ENCODE measurements at regions not wholly inside any gene's neighbourhood (a gene's known extent, or its start where the extent isn't known, plus 50 kb on each side); places are given as distances from the start of the nearest gene placed in this dataset.

DNA sequence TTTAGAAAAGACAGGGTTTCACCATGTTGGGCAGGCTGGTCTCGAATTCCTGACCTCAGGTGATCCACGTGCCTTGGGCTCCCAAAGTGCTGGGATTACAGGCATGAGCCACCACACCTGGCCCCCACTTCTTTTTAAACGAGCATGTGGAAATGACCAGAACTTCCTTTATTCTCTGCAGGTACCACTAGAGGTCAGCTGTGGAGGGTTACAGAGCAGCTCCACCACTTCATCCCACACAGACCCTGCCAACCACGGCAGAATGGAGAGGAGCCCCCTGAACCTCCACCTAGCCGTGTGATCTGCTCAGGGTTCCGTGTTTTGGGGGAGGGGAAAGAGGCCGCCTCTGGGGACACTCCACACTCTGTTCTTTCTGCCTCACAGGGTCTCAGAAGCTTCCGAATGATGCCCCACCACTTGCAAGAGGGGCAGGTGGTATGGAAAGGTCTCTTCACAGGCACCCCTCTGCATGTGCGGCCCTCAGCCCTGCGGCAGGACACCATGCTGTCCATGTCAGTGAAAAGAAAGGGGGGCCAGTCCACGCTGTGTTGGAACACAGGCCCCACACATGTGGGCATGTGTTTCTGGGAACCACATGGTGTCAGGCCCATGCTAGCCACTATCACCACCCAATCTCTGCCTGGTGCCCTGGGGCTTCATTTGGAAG lies 465.0 kb downstream of the TSHZ3 start:
- in situ Hi-C loops (cut with MboI; ENCODE audit: low pct_unique_long_range_greater_than_20kb, low sequenced_read_pairs, unreplicated experiment) = no loop called here
- TF ChIP-seq, protein P1, sequence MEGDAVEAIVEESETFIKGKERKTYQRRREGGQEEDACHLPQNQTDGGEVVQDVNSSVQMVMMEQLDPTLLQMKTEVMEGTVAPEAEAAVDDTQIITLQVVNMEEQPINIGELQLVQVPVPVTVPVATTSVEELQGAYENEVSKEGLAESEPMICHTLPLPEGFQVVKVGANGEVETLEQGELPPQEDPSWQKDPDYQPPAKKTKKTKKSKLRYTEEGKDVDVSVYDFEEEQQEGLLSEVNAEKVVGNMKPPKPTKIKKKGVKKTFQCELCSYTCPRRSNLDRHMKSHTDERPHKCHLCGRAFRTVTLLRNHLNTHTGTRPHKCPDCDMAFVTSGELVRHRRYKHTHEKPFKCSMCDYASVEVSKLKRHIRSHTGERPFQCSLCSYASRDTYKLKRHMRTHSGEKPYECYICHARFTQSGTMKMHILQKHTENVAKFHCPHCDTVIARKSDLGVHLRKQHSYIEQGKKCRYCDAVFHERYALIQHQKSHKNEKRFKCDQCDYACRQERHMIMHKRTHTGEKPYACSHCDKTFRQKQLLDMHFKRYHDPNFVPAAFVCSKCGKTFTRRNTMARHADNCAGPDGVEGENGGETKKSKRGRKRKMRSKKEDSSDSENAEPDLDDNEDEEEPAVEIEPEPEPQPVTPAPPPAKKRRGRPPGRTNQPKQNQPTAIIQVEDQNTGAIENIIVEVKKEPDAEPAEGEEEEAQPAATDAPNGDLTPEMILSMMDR (IDR thresholded peaks at IDR 0.05; ENCODE audit: extremely low read depth, insufficient read depth, missing control alignments) = no peak
- no peak for DNase-seq (ENCODE audit: low spot score)

DNA sequence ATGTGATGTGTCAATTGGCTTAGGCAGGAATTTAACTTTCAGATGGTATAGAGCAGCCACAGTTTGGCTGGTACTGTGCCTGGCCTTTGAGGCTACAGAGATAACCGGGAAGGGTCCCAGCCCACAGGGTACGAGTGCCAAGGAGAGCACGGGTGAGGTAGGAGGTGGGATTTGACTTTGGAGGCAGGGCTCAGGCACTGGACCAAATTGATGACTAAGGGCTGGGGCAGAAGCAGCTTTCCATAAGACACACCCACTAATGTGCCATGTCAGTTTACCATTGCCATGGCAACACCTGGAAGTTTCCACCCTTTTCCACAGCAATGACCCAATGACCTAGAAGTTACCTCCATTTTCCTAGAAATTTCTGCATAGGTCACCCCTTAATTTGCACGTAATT lies 466.2 kb downstream of the TSHZ3 start:
- in situ Hi-C loops (cut with MboI; ENCODE audit: low pct_unique_long_range_greater_than_20kb, low sequenced_read_pairs, unreplicated experiment) = no loop called here
- no peak for DNase-seq (ENCODE audit: low spot score)
- TF ChIP-seq, protein P1 (IDR thresholded peaks at IDR 0.05; ENCODE audit: extremely low read depth, insufficient read depth, missing control alignments) = no peak

DNA sequence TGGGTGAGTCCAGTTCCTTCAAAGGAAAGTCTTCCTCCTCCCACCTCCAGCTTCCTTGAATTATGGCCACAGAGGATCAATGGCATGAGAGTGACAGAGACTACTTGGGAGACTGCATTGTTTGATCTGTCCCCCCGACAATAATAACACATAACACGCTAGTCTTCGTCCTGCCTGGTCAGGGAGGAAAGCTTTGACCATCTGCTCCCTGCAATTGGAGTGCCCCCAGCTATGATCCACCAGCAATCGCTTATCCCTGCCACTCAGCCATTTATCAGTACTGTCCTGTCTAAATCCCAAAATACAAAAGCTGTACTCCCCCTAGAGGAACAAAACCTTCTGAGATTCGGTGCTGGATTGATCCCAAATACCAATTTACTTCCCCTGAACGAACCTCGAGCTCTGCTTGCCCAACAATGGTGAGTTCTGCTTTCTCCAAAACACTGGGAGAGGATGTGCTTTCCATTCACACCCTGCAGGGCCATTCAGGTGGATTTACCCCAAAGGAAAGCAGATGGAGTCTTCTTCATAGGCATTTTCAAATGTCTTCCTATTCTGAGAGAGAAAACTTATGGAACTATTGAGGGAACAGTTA lies 466.7 kb downstream of the TSHZ3 start:
- DNase-seq (ENCODE audit: low spot score) = no peak
- in situ Hi-C loops (cut with MboI; ENCODE audit: low pct_unique_long_range_greater_than_20kb, low sequenced_read_pairs, unreplicated experiment) = no loop called here
- TF ChIP-seq, protein P1 (IDR thresholded peaks at IDR 0.05; ENCODE audit: extremely low read depth, insufficient read depth, missing control alignments) = no peak

DNA sequence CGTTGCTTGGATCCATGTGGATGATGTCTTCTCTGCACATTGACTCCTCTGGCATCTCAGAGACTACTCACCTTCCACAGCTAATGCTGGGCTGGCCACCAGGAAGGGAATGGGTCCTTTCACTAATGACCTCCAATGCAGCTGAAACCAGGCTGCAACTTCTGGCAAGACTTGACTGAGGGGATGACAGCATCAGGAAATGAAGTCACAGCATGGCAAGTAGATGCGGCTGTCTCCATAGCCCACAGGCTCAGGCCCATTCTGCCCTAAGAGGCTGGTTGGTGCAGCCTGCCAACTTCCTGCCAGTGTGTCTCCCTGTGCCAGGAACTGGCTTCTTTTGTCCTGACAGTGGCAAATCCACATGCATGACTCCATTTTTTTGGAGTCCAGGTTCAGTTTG lies 467.3 kb downstream of the TSHZ3 start:
- TF ChIP-seq, protein P1 (IDR thresholded peaks at IDR 0.05; ENCODE audit: extremely low read depth, insufficient read depth, missing control alignments) = no peak
- in situ Hi-C loops (cut with MboI; ENCODE audit: low pct_unique_long_range_greater_than_20kb, low sequenced_read_pairs, unreplicated experiment) = no loop called here
- no peak for DNase-seq (ENCODE audit: low spot score)

DNA sequence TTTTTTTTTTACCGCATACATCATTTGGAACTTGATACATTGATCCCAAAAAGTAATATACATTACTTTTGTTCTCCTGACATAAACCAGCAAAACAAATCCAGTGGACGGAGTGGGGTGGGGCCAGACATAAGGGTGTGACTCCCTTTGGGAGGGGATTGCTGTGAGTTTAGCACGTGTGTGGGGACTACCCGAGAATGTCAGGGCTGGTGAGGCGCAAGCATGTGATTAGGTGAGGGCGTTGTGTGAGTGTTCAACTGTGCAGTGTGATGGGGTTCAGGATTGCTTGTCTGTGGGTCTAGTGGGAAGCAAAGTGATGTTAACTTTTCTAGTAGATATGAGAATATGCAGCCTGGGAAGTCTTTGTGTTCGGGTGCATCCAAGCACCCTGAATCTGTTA lies 468.0 kb downstream of the TSHZ3 start:
- in situ Hi-C loops (cut with MboI; ENCODE audit: low pct_unique_long_range_greater_than_20kb, low sequenced_read_pairs, unreplicated experiment) = no loop called here
- DNase-seq (ENCODE audit: low spot score) = no peak
- TF ChIP-seq, protein P1 (IDR thresholded peaks at IDR 0.05; ENCODE audit: extremely low read depth, insufficient read depth, missing control alignments) = no peak

DNA sequence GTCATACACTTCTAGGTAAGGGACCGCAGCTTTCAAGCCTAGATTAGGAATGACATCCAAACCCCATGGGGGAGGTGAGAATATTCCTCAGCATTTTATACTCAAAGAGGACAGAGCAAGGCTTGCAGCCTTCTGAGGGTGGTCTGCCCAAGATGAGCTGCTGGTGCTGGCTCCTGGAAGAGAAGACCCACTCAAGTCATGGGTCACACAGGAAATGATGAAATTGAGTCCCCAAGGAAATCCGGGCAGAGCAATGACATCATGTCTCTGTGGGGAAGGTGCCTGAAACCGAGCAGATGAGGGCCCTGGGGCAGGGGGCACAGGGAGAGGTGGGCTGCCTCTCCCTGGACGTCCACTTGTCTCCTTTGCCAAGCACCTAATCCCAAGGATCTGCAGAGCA lies 468.7 kb downstream of the TSHZ3 start:
- TF ChIP-seq, protein P1 (IDR thresholded peaks at IDR 0.05; ENCODE audit: extremely low read depth, insufficient read depth, missing control alignments) = no peak
- in situ Hi-C loops (cut with MboI; ENCODE audit: low pct_unique_long_range_greater_than_20kb, low sequenced_read_pairs, unreplicated experiment) = no loop called here
- DNase-seq (ENCODE audit: low spot score) = no peak
